H1 (cell line): ENCODE measurements at regions not wholly inside any gene's neighbourhood (a gene's known extent, or its start where the extent isn't known, plus 50 kb on each side); places are given as distances from the start of the nearest gene placed in this dataset.

Experiments
- EGR1 ChIP-seq: IDR thresholded peaks from 2 replicates; pipeline ENCODE4 v1.6.1; 2011; ENCODE audit warnings: low read depth, low read length, borderline replicate concordance
- POLR2A ChIP-seq, 2 experiments: IDR thresholded peaks; 1 replicate in 1 of 2; 2 replicates in 1 of 2; pipeline ENCODE4 v1.6.1; 2011; ENCODE audit warnings: low read depth in 2 of 2, low read length in 2 of 2, mild to moderate bottlenecking in 2 of 2; ENCODE audit errors: control extremely low read depth in 1 of 2
- SIN3A ChIP-seq, 2 experiments: IDR thresholded peaks in 1 of 2; conservative IDR thresholded peaks in 1 of 2; 2 replicates each; pipeline ENCODE4 v1.6.1; 2011 to 2012; ENCODE audit warnings: low read length in 2 of 2, improper control_type of control experiment in 1 of 2, low read depth in 1 of 2, mild to moderate bottlenecking in 1 of 2
- SP4 ChIP-seq: IDR thresholded peaks from 2 replicates; pipeline ENCODE4 v1.6.1; 2012; ENCODE audit warnings: low read length, inconsistent platforms

- TF ChIP-seq SIN3A (conservative IDR thresholded peaks at IDR 0.05 in 1 of 2, IDR thresholded peaks at IDR 0.05 in 1 of 2; ENCODE audit: low read depth in 1 of 2, low read length in 2 of 2) (no peak), POLR2A (IDR thresholded peaks at IDR 0.05; ENCODE audit: control extremely low read depth in 1 of 2, low read depth in 2 of 2, low read length in 2 of 2) (no peak), SP4 (no peak), EGR1 (no peak)
- TF ChIP-seq, all 59 proteins: peak for 0
Observed at GRCh38 chr7:114759347-114760062, 162.4 kb upstream of the MDFIC start (continued).
